ENCODE measurements at regions not wholly inside any gene's neighbourhood (a gene's known extent, or its start where the extent isn't known, plus 50 kb on each side); places are given as distances from the start of the nearest gene placed in this dataset.

GRCh38 chr14:96625426-96625985 lies 123.3 kb downstream of the PAPOLA start:
- no peak for TF ChIP-seq EP300 (IDR thresholded peaks at IDR 0.05)
- no peak for TF ChIP-seq POLR2A (IDR thresholded peaks at IDR 0.05; ENCODE audit: low read depth)
- no peak for TF ChIP-seq CTCF (IDR thresholded peaks at IDR 0.05)
- no peak for TF ChIP-seq POLR2AphosphoS5 (IDR thresholded peaks at IDR 0.05)
- no peaks in the 10 kb centered on the region for H3K36me3 ChIP-seq
- DNase-seq (ENCODE audit: extremely low spot score) = no peak
- peaks cover 0 to 7% (median 0%) of the 10 kb centered on the region in 4 donors for H3K9me3 ChIP-seq
- H3K27ac ChIP-seq (replicated peaks in 1 of 4) = no peak overlapping the region
- intact Hi-C loops (cut with DNase I) = no loop called here
- no peaks in the 10 kb centered on the region for H3K4me1 ChIP-seq
- WGBS = 75% methylated on average over 22 of the region's 22 CpGs
- no peak overlapping the region for H3K4me3 ChIP-seq
- peaks cover 0 to 42% (median 4%) of the 10 kb centered on the region in 4 donors for H3K27me3 ChIP-seq

GRCh38 chr14:96626121-96626768 lies 124.1 kb downstream of the PAPOLA start:
- H3K36me3 ChIP-seq = no peaks in the 10 kb centered on the region
- WGBS = 65% methylated on average over 15 of the region's 16 CpGs
- H3K4me1 ChIP-seq = no peaks in the 10 kb centered on the region
- peaks cover 0 to 7% (median 0%) of the 10 kb centered on the region in 4 donors for H3K9me3 ChIP-seq
- intact Hi-C loops (cut with DNase I) = no loop called here
- TF ChIP-seq CTCF (IDR thresholded peaks at IDR 0.05) (no peak), EP300 (IDR thresholded peaks at IDR 0.05) (no peak), POLR2AphosphoS5 (IDR thresholded peaks at IDR 0.05) (no peak), POLR2A (IDR thresholded peaks at IDR 0.05; ENCODE audit: low read depth) (no peak)
- DNase-seq (ENCODE audit: extremely low spot score) = no peak
- H3K27me3 ChIP-seq = peaks cover 0 to 42% (median 4%) of the 10 kb centered on the region in 4 donors
- no peak overlapping the region for H3K4me3 ChIP-seq
- no peak overlapping the region for H3K27ac ChIP-seq (replicated peaks in 1 of 4)

- Histone ChIP-seq H3K4me3 (no peak overlapping the region), H3K27ac (replicated peaks in 1 of 4) (no peak overlapping the region), H3K9me3 (peaks cover 0 to 7% (median 0%) of the 10 kb centered on the region in 4 donors), H3K4me1 (no peaks in the 10 kb centered on the region), H3K27me3 (peaks cover 0 to 42% (median 4%) of the 10 kb centered on the region in 4 donors), H3K36me3 (no peaks in the 10 kb centered on the region)
- DNase-seq (ENCODE audit: extremely low spot score) = no peak
- WGBS = 82% methylated on average over 11 of the region's 14 CpGs
- intact Hi-C loops (cut with DNase I) = no loop called here
- no peak for TF ChIP-seq POLR2AphosphoS5 (IDR thresholded peaks at IDR 0.05)
- TF ChIP-seq POLR2A (IDR thresholded peaks at IDR 0.05; ENCODE audit: low read depth) = no peak
- TF ChIP-seq CTCF (IDR thresholded peaks at IDR 0.05) = no peak
- no peak for TF ChIP-seq EP300 (IDR thresholded peaks at IDR 0.05)
Measured at GRCh38 chr14:96626916-96627315, 124.7 kb downstream of the PAPOLA start.

GRCh38 chr14:96627386-96627785 lies 125.2 kb downstream of the PAPOLA start:
- Histone ChIP-seq H3K9me3 (peaks cover 0 to 7% (median 0%) of the 10 kb centered on the region in 4 donors), H3K36me3 (no peaks in the 10 kb centered on the region), H3K27me3 (peaks cover 0 to 42% (median 4%) of the 10 kb centered on the region in 4 donors), H3K27ac (replicated peaks in 1 of 4) (no peak overlapping the region), H3K4me3 (no peak overlapping the region), H3K4me1 (no peaks in the 10 kb centered on the region)
- no peak for DNase-seq (ENCODE audit: extremely low spot score)
- TF ChIP-seq POLR2A (IDR thresholded peaks at IDR 0.05; ENCODE audit: low read depth) (no peak), POLR2AphosphoS5 (IDR thresholded peaks at IDR 0.05) (no peak), EP300 (IDR thresholded peaks at IDR 0.05) (no peak), CTCF (IDR thresholded peaks at IDR 0.05) (no peak)
- intact Hi-C loops (cut with DNase I) = no loop called here
- WGBS = 45% methylated on average over 4 of the region's 4 CpGs
